ENCODE measurements at regions not wholly inside any gene's neighbourhood (a gene's known extent, or its start where the extent isn't known, plus 50 kb on each side); places are given as distances from the start of the nearest gene placed in this dataset.

DNA sequence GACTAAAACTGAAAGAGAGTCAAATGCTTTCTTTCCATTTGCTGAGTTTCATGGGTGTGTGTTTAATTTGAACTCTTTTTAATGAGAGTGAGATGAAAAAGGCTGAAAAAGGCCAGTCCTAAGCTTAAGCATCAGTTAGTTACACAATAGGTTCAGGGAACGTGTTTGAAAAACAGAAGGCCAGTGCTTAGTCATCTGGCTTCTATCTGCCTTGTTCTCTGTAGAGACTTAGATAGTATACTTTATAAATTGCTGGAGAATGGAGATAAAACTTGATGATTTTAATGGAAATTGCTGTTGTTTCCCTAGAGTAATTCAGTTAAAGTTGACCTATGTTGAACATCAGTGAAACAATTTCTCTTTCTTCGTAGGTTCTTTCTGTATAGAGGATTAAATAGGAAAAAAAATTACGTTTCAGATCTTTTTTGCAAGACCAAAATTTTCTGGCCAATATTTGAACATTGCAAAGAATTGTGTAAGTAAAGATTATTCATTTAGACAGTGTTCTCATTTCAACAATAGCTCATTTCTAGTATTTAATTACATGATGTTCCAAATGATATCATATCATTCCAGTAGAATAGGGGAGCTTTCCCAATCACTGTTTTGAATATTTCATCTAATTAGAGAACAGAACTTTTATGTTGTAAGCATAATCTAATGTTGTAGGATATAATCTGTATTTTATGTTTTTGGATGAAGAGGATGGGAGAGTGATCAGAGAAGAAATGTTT lies 1088.8 kb downstream of the ADGRL3 start:
- Histone ChIP-seq H3K27ac (no peak overlapping the region), H3K4me1 (no peaks in the 10 kb centered on the region), H3K4me3 (no peak overlapping the region), H3K36me3 (no peaks in the 10 kb centered on the region), H3K9me3 (no peaks in the 10 kb centered on the region), H3K27me3 (no peaks in the 10 kb centered on the region)
- TF ChIP-seq EP300 (IDR thresholded peaks at IDR 0.05) (no peak), POLR2A (IDR thresholded peaks at IDR 0.05) (no peak)
- TF ChIP-seq, protein P1, sequence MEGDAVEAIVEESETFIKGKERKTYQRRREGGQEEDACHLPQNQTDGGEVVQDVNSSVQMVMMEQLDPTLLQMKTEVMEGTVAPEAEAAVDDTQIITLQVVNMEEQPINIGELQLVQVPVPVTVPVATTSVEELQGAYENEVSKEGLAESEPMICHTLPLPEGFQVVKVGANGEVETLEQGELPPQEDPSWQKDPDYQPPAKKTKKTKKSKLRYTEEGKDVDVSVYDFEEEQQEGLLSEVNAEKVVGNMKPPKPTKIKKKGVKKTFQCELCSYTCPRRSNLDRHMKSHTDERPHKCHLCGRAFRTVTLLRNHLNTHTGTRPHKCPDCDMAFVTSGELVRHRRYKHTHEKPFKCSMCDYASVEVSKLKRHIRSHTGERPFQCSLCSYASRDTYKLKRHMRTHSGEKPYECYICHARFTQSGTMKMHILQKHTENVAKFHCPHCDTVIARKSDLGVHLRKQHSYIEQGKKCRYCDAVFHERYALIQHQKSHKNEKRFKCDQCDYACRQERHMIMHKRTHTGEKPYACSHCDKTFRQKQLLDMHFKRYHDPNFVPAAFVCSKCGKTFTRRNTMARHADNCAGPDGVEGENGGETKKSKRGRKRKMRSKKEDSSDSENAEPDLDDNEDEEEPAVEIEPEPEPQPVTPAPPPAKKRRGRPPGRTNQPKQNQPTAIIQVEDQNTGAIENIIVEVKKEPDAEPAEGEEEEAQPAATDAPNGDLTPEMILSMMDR (IDR thresholded peaks at IDR 0.05): no peak
- WGBS, 2 donors: 39 to 49% methylated on average over 3 of the region's 3 CpGs
- DNase-seq (ENCODE audit: low spot score in 2 of 2): no peak

DNA sequence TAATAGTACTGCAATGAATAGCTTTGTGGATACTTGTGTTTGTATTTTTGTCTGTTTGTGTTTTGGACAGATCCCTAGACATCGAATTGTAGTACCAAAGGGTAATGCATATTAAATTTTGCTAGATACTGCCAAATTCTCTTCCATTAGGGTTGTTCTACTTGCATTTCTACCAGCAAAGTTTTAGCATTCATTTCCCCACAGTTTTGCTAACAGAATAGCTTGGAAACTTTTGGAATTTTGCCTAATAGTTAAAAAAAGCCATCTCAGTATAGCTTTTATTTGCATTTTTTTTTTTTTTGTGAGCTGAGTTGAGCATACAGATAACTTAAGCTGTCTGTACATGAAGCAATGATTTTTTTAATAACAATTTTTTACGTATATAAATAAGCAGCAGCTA lies 1084.9 kb downstream of the ADGRL3 start:
- H3K4me3 ChIP-seq: no peak overlapping the region
- WGBS, 2 donors: 50 to 53% methylated on average over 2 of the region's 2 CpGs

DNA sequence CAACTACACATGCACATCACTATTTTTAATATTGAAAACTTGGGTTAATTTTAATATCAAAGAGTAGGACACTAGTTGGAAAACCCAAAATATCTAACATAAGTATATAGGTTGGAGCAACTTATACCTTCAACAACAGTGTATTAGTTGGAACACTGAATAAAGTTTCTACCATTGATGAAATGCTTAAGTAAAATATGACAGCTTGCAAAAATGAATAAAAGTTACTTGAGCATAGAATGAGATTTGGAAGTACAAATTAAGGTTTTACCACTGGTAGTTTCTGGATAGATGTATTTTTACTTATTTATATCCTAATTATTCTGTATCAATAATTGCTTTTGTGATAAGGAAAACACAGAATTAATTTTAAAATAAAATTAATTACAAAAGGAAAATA lies 1079.6 kb downstream of the ADGRL3 start:
- H3K4me3 ChIP-seq: no peak overlapping the region
- no peaks in the 10 kb centered on the region for H3K9me3 ChIP-seq
- no peaks in the 10 kb centered on the region for H3K36me3 ChIP-seq
- H3K27me3 ChIP-seq: no peaks in the 10 kb centered on the region
- H3K4me1 ChIP-seq: no peaks in the 10 kb centered on the region
- H3K27ac ChIP-seq: no peak overlapping the region
- DNase-seq (ENCODE audit: low spot score in 2 of 2): no peak
- TF ChIP-seq, protein P1 (IDR thresholded peaks at IDR 0.05): no peak
- TF ChIP-seq POLR2A (IDR thresholded peaks at IDR 0.05) (no peak), EP300 (IDR thresholded peaks at IDR 0.05) (no peak)

More for the DNA sequence above, 1084.9 kb downstream of the ADGRL3 start:
- H3K27ac ChIP-seq: no peak overlapping the region
- TF ChIP-seq POLR2A (IDR thresholded peaks at IDR 0.05) (no peak), EP300 (IDR thresholded peaks at IDR 0.05) (no peak)
- TF ChIP-seq, protein P1 (IDR thresholded peaks at IDR 0.05): no peak
- no peaks in the 10 kb centered on the region for H3K9me3 ChIP-seq
- DNase-seq (ENCODE audit: low spot score in 2 of 2): no peak
- H3K4me1 ChIP-seq: no peaks in the 10 kb centered on the region
- no peaks in the 10 kb centered on the region for H3K27me3 ChIP-seq
- no peaks in the 10 kb centered on the region for H3K36me3 ChIP-seq

DNA sequence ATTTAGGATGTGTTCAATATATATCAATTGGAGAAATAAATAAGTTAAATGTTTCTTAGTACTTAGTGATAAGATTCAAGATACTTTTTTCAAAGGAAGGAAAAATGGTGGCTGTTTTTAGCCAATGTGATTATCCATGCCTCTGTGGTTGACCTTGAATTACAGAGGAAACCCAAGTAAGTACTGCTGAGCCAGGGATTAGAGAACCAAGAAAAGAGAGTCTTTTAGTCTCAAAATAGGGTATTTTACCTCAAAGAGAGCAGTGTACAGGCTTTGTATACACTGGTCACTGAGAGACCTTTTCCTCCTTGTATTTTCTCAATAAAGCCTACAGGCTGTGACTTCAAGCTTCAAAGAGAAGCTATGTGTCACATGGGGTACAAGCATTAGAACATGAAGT lies 1075.3 kb downstream of the ADGRL3 start:
- H3K9me3 ChIP-seq: no peaks in the 10 kb centered on the region
- TF ChIP-seq EP300 (IDR thresholded peaks at IDR 0.05) (no peak), POLR2A (IDR thresholded peaks at IDR 0.05) (no peak)
- TF ChIP-seq, protein P1 (IDR thresholded peaks at IDR 0.05): no peak
- no peak for DNase-seq (ENCODE audit: low spot score in 2 of 2)
- no peaks in the 10 kb centered on the region for H3K36me3 ChIP-seq
- no peak overlapping the region for H3K27ac ChIP-seq
- no peak overlapping the region for H3K4me3 ChIP-seq
- H3K4me1 ChIP-seq: no peaks in the 10 kb centered on the region
- H3K27me3 ChIP-seq: no peaks in the 10 kb centered on the region

DNA sequence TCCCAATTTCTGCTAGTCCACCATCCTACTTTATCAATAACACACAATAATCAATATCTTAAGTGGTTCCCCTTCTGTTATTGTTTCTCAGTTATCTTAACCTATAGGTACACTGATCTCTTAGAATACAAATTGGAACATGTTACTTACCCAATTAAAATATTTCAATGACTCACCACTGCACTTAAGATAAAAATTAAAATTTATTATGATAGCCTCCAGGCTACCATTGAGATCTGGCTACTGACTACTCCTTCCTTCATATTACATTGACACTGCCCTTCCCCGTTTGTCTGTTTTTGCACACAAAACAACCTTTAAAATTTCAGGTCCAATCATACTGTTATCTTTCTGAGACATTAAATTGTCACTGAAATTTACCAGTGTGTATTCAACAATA lies 1074.7 kb downstream of the ADGRL3 start:
- DNase-seq (ENCODE audit: low spot score in 2 of 2): no peak
- Histone ChIP-seq H3K27me3 (no peaks in the 10 kb centered on the region), H3K27ac (no peak overlapping the region), H3K4me1 (no peaks in the 10 kb centered on the region), H3K9me3 (no peaks in the 10 kb centered on the region), H3K4me3 (no peak overlapping the region), H3K36me3 (no peaks in the 10 kb centered on the region)
- TF ChIP-seq, protein P1 (IDR thresholded peaks at IDR 0.05): no peak
- TF ChIP-seq POLR2A (IDR thresholded peaks at IDR 0.05) (no peak), EP300 (IDR thresholded peaks at IDR 0.05) (no peak)
- WGBS, 2 donors: 87 to 98% methylated on average over 1 of the region's 1 CpG
